ENCODE measurements at regions not wholly inside any gene's neighbourhood (a gene's known extent, or its start where the extent isn't known, plus 50 kb on each side); places are given as distances from the start of the nearest gene placed in this dataset.

GRCh38 chr1:34292472-34292871 lies 115.8 kb downstream of the C1orf94 start:
- Histone ChIP-seq H3K4me1 (ENCODE audit: control insufficient read depth in 1 of 2, insufficient read depth in 2 of 2, low read length in 2 of 2) (no peaks in the 10 kb centered on the region), H3K9me3 (ENCODE audit: control insufficient read depth in 1 of 2, low read length in 2 of 2) (no peaks in the 10 kb centered on the region), H3K27me3 (ENCODE audit: control insufficient read depth in 1 of 2, insufficient read depth in 2 of 2, low read length in 2 of 2) (peaks cover 0 to 4% of the 10 kb centered on the region in 2 donors), H3K36me3 (ENCODE audit: control insufficient read depth in 1 of 2, insufficient read depth in 2 of 2, low read length in 2 of 2) (no peaks in the 10 kb centered on the region), H3K27ac (ENCODE audit: low read depth, low read length) (no peak overlapping the region), H3K9ac (ENCODE audit: low read depth in 1 of 2, low read length in 2 of 2) (no peak overlapping the region), H3K4me3 (ENCODE audit: low read depth in 1 of 2, low read length in 2 of 2) (no peak overlapping the region)

GRCh38 chr1:34296059-34296458 lies 119.4 kb downstream of the C1orf94 start:
- Histone ChIP-seq H3K4me3 (ENCODE audit: low read depth in 1 of 2, low read length in 2 of 2) (no peak overlapping the region), H3K9ac (ENCODE audit: low read depth in 1 of 2, low read length in 2 of 2) (no peak overlapping the region), H3K27ac (ENCODE audit: low read depth, low read length) (no peak overlapping the region), H3K36me3 (ENCODE audit: control insufficient read depth in 1 of 2, insufficient read depth in 2 of 2, low read length in 2 of 2) (no peaks in the 10 kb centered on the region), H3K27me3 (ENCODE audit: control insufficient read depth in 1 of 2, insufficient read depth in 2 of 2, low read length in 2 of 2) (no peaks in the 10 kb centered on the region), H3K9me3 (ENCODE audit: control insufficient read depth in 1 of 2, low read length in 2 of 2) (no peaks in the 10 kb centered on the region), H3K4me1 (ENCODE audit: control insufficient read depth in 1 of 2, insufficient read depth in 2 of 2, low read length in 2 of 2) (no peaks in the 10 kb centered on the region)

- Histone ChIP-seq H3K4me1 (ENCODE audit: control insufficient read depth in 1 of 2, insufficient read depth in 2 of 2, low read length in 2 of 2) (no peaks in the 10 kb centered on the region), H3K27me3 (ENCODE audit: control insufficient read depth in 1 of 2, insufficient read depth in 2 of 2, low read length in 2 of 2) (no peaks in the 10 kb centered on the region), H3K36me3 (ENCODE audit: control insufficient read depth in 1 of 2, insufficient read depth in 2 of 2, low read length in 2 of 2) (no peaks in the 10 kb centered on the region), H3K9me3 (ENCODE audit: control insufficient read depth in 1 of 2, low read length in 2 of 2) (peaks cover 0 to 5% of the 10 kb centered on the region in 2 donors), H3K27ac (ENCODE audit: low read depth, low read length) (no peak overlapping the region), H3K9ac (ENCODE audit: low read depth in 1 of 2, low read length in 2 of 2) (no peak overlapping the region), H3K4me3 (ENCODE audit: low read depth in 1 of 2, low read length in 2 of 2) (no peak overlapping the region)
Measured at GRCh38 chr1:34302798-34303197, 126.1 kb downstream of the C1orf94 start.

GRCh38 chr1:34303218-34303617 lies 126.5 kb downstream of the C1orf94 start:
- Histone ChIP-seq H3K9ac (ENCODE audit: low read depth in 1 of 2, low read length in 2 of 2) (no peak overlapping the region), H3K9me3 (ENCODE audit: control insufficient read depth in 1 of 2, low read length in 2 of 2) (peaks cover 0 to 5% of the 10 kb centered on the region in 2 donors), H3K27me3 (ENCODE audit: control insufficient read depth in 1 of 2, insufficient read depth in 2 of 2, low read length in 2 of 2) (no peaks in the 10 kb centered on the region), H3K36me3 (ENCODE audit: control insufficient read depth in 1 of 2, insufficient read depth in 2 of 2, low read length in 2 of 2) (no peaks in the 10 kb centered on the region), H3K4me1 (ENCODE audit: control insufficient read depth in 1 of 2, insufficient read depth in 2 of 2, low read length in 2 of 2) (no peaks in the 10 kb centered on the region), H3K27ac (ENCODE audit: low read depth, low read length) (no peak overlapping the region), H3K4me3 (ENCODE audit: low read depth in 1 of 2, low read length in 2 of 2) (no peak overlapping the region)

- Histone ChIP-seq H3K9me3 (ENCODE audit: control insufficient read depth in 1 of 2, low read length in 2 of 2) (peaks cover 0 to 5% of the 10 kb centered on the region in 2 donors), H3K4me1 (ENCODE audit: control insufficient read depth in 1 of 2, insufficient read depth in 2 of 2, low read length in 2 of 2) (no peaks in the 10 kb centered on the region), H3K27ac (ENCODE audit: low read depth, low read length) (no peak overlapping the region), H3K27me3 (ENCODE audit: control insufficient read depth in 1 of 2, insufficient read depth in 2 of 2, low read length in 2 of 2) (no peaks in the 10 kb centered on the region), H3K4me3 (ENCODE audit: low read depth in 1 of 2, low read length in 2 of 2) (no peak overlapping the region), H3K36me3 (ENCODE audit: control insufficient read depth in 1 of 2, insufficient read depth in 2 of 2, low read length in 2 of 2) (no peaks in the 10 kb centered on the region), H3K9ac (ENCODE audit: low read depth in 1 of 2, low read length in 2 of 2) (no peak overlapping the region)
Measured at GRCh38 chr1:34306568-34306967, 129.9 kb downstream of the C1orf94 start.

GRCh38 chr1:34312359-34312758 lies 135.7 kb downstream of the C1orf94 start:
- H3K9ac ChIP-seq (ENCODE audit: low read depth in 1 of 2, low read length in 2 of 2): no peak overlapping the region
- no peaks in the 10 kb centered on the region for H3K4me1 ChIP-seq (ENCODE audit: control insufficient read depth in 1 of 2, insufficient read depth in 2 of 2, low read length in 2 of 2)
- H3K27ac ChIP-seq (ENCODE audit: low read depth, low read length): no peak overlapping the region
- no peaks in the 10 kb centered on the region for H3K36me3 ChIP-seq (ENCODE audit: control insufficient read depth in 1 of 2, insufficient read depth in 2 of 2, low read length in 2 of 2)
- H3K4me3 ChIP-seq (ENCODE audit: low read depth in 1 of 2, low read length in 2 of 2): no peak overlapping the region
- H3K9me3 ChIP-seq (ENCODE audit: control insufficient read depth in 1 of 2, low read length in 2 of 2): peaks cover 0 to 3% of the 10 kb centered on the region in 2 donors
- H3K27me3 ChIP-seq (ENCODE audit: control insufficient read depth in 1 of 2, insufficient read depth in 2 of 2, low read length in 2 of 2): no peaks in the 10 kb centered on the region

- Histone ChIP-seq H3K4me1 (ENCODE audit: control insufficient read depth in 1 of 2, insufficient read depth in 2 of 2, low read length in 2 of 2) (no peaks in the 10 kb centered on the region), H3K27ac (ENCODE audit: low read depth, low read length) (no peak overlapping the region), H3K4me3 (ENCODE audit: low read depth in 1 of 2, low read length in 2 of 2) (no peak overlapping the region), H3K27me3 (ENCODE audit: control insufficient read depth in 1 of 2, insufficient read depth in 2 of 2, low read length in 2 of 2) (no peaks in the 10 kb centered on the region), H3K9ac (ENCODE audit: low read depth in 1 of 2, low read length in 2 of 2) (no peak overlapping the region), H3K36me3 (ENCODE audit: control insufficient read depth in 1 of 2, insufficient read depth in 2 of 2, low read length in 2 of 2) (no peaks in the 10 kb centered on the region), H3K9me3 (ENCODE audit: control insufficient read depth in 1 of 2, low read length in 2 of 2) (peaks cover 0 to 3% of the 10 kb centered on the region in 2 donors)
Measured at GRCh38 chr1:34315974-34316373, 139.3 kb downstream of the C1orf94 start.

GRCh38 chr1:34316773-34317172 lies 140.1 kb downstream of the C1orf94 start:
- H3K27ac ChIP-seq (ENCODE audit: low read depth, low read length): no peak overlapping the region
- no peak overlapping the region for H3K9ac ChIP-seq (ENCODE audit: low read depth in 1 of 2, low read length in 2 of 2)
- no peaks in the 10 kb centered on the region for H3K36me3 ChIP-seq (ENCODE audit: control insufficient read depth in 1 of 2, insufficient read depth in 2 of 2, low read length in 2 of 2)
- no peak overlapping the region for H3K4me3 ChIP-seq (ENCODE audit: low read depth in 1 of 2, low read length in 2 of 2)
- peaks cover 0 to 3% of the 10 kb centered on the region in 2 donors for H3K9me3 ChIP-seq (ENCODE audit: control insufficient read depth in 1 of 2, low read length in 2 of 2)
- H3K4me1 ChIP-seq (ENCODE audit: control insufficient read depth in 1 of 2, insufficient read depth in 2 of 2, low read length in 2 of 2): no peaks in the 10 kb centered on the region
- no peaks in the 10 kb centered on the region for H3K27me3 ChIP-seq (ENCODE audit: control insufficient read depth in 1 of 2, insufficient read depth in 2 of 2, low read length in 2 of 2)

- peaks cover 0 to 3% of the 10 kb centered on the region in 2 donors for H3K9me3 ChIP-seq (ENCODE audit: control insufficient read depth in 1 of 2, low read length in 2 of 2)
- H3K4me3 ChIP-seq (ENCODE audit: low read depth in 1 of 2, low read length in 2 of 2): no peak overlapping the region
- H3K4me1 ChIP-seq (ENCODE audit: control insufficient read depth in 1 of 2, insufficient read depth in 2 of 2, low read length in 2 of 2): no peaks in the 10 kb centered on the region
- H3K27ac ChIP-seq (ENCODE audit: low read depth, low read length): no peak overlapping the region
- peaks cover 0 to 3% of the 10 kb centered on the region in 2 donors for H3K27me3 ChIP-seq (ENCODE audit: control insufficient read depth in 1 of 2, insufficient read depth in 2 of 2, low read length in 2 of 2)
- H3K36me3 ChIP-seq (ENCODE audit: control insufficient read depth in 1 of 2, insufficient read depth in 2 of 2, low read length in 2 of 2): no peaks in the 10 kb centered on the region
- no peak overlapping the region for H3K9ac ChIP-seq (ENCODE audit: low read depth in 1 of 2, low read length in 2 of 2)
Measured at GRCh38 chr1:34319218-34319617, 142.5 kb downstream of the C1orf94 start.

- H3K9ac ChIP-seq (ENCODE audit: low read depth in 1 of 2, low read length in 2 of 2): no peak overlapping the region
- H3K4me3 ChIP-seq (ENCODE audit: low read depth in 1 of 2, low read length in 2 of 2): no peak overlapping the region
- H3K4me1 ChIP-seq (ENCODE audit: control insufficient read depth in 1 of 2, insufficient read depth in 2 of 2, low read length in 2 of 2): no peaks in the 10 kb centered on the region
- no peaks in the 10 kb centered on the region for H3K36me3 ChIP-seq (ENCODE audit: control insufficient read depth in 1 of 2, insufficient read depth in 2 of 2, low read length in 2 of 2)
- H3K27me3 ChIP-seq (ENCODE audit: control insufficient read depth in 1 of 2, insufficient read depth in 2 of 2, low read length in 2 of 2): peaks cover 0 to 3% of the 10 kb centered on the region in 2 donors
- peaks cover 0 to 3% of the 10 kb centered on the region in 2 donors for H3K9me3 ChIP-seq (ENCODE audit: control insufficient read depth in 1 of 2, low read length in 2 of 2)
- H3K27ac ChIP-seq (ENCODE audit: low read depth, low read length): no peak overlapping the region
Measured at GRCh38 chr1:34320053-34320669, 143.5 kb downstream of the C1orf94 start.

All from duodenal mucosa (tissue), 2 donors.